Lower leg skin (tissue), 3 donors: ENCODE measurements at regions not wholly inside any gene's neighbourhood (a gene's known extent, or its start where the extent isn't known, plus 50 kb on each side); places are given as distances from the start of the nearest gene placed in this dataset.

ENCODE experiments used
- POLR2A ChIP-seq, 2 donors: fragments of 450-650 bp; IDR thresholded peaks; one replicate each; pipeline ENCODE4 v1.6.1; 2016 to 2017; ENCODE audit warnings: antibody characterized with exemption in 2 of 2, mild to moderate bottlenecking in 1 of 2, moderate library complexity in 1 of 2
- TF ChIP-seq, protein P1 (sequence below), 3 donors: fragments of 450-650 bp; IDR thresholded peaks; one replicate each; pipeline ENCODE4 v1.5.1; 2016; ENCODE audit warnings: antibody characterized with exemption in 3 of 3, mild to moderate bottlenecking in 3 of 3, moderate library complexity in 2 of 3

DNA sequence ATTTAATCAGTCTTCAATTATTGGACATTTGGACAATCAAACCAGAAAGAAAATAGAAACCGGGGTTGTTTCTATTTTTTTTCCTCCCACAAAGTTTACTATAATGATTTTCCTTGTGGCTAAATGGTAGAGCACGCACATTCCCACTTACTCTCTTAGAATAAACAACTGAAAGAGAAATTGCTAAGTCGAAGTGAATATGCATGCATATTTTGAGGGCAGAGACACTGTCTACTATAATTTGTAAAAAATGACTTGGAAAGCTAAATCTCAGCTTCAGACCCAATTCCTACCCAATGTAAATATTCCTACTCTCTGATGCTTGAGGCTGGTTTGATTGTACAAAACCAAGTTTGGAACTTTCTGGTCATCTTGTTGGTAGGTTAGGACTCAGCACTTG, 66.7 kb upstream of the PAX6 start:
- TF ChIP-seq, protein P1, sequence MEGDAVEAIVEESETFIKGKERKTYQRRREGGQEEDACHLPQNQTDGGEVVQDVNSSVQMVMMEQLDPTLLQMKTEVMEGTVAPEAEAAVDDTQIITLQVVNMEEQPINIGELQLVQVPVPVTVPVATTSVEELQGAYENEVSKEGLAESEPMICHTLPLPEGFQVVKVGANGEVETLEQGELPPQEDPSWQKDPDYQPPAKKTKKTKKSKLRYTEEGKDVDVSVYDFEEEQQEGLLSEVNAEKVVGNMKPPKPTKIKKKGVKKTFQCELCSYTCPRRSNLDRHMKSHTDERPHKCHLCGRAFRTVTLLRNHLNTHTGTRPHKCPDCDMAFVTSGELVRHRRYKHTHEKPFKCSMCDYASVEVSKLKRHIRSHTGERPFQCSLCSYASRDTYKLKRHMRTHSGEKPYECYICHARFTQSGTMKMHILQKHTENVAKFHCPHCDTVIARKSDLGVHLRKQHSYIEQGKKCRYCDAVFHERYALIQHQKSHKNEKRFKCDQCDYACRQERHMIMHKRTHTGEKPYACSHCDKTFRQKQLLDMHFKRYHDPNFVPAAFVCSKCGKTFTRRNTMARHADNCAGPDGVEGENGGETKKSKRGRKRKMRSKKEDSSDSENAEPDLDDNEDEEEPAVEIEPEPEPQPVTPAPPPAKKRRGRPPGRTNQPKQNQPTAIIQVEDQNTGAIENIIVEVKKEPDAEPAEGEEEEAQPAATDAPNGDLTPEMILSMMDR (IDR thresholded peaks at IDR 0.05): no peak
- no peak for TF ChIP-seq POLR2A (IDR thresholded peaks at IDR 0.05)
